Fibroblast of villous mesenchyme (primary cell): ENCODE measurements at regions not wholly inside any gene's neighbourhood (a gene's known extent, or its start where the extent isn't known, plus 50 kb on each side); places are given as distances from the start of the nearest gene placed in this dataset.

Experiments
- DNase-seq: peaks from one replicate; pipeline ENCODE4 v3.0.0-alpha.2; 2010; ENCODE audit warnings: low read depth
- H3K4me3 ChIP-seq: 2 replicates; pipeline ENCODE4 v1.5.1; 2011; ENCODE audit warnings: low read depth, mild to moderate bottlenecking, low read length
- TF ChIP-seq, protein P1 (sequence below): IDR thresholded peaks from 2 replicates; pipeline ENCODE4 v1.5.1; 2012; ENCODE audit warnings: low read depth, mild to moderate bottlenecking, low read length; ENCODE audit not compliant: insufficient read depth

DNA sequence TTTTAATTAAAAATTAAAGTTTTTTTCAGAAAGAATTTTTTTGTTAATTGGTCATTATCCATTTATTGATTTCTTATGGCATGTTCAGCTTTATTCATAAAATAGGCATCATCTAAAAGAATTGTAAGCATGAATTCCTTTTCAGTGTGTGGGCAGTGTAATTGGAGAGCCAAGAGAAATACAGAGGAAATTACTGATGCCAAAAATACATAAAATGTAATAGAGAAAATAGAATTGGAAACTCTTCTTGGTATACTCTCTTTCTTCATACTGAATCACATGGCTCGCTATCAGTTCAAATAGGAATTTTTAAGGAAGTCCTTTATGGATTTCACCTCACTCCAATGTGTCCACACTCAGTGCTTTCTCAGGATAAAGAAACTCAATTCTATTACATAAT lies 663.6 kb upstream of the NRXN1 start:
- H3K4me3 ChIP-seq, result no peak overlapping the region
- TF ChIP-seq, protein P1, sequence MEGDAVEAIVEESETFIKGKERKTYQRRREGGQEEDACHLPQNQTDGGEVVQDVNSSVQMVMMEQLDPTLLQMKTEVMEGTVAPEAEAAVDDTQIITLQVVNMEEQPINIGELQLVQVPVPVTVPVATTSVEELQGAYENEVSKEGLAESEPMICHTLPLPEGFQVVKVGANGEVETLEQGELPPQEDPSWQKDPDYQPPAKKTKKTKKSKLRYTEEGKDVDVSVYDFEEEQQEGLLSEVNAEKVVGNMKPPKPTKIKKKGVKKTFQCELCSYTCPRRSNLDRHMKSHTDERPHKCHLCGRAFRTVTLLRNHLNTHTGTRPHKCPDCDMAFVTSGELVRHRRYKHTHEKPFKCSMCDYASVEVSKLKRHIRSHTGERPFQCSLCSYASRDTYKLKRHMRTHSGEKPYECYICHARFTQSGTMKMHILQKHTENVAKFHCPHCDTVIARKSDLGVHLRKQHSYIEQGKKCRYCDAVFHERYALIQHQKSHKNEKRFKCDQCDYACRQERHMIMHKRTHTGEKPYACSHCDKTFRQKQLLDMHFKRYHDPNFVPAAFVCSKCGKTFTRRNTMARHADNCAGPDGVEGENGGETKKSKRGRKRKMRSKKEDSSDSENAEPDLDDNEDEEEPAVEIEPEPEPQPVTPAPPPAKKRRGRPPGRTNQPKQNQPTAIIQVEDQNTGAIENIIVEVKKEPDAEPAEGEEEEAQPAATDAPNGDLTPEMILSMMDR, result no peak
- DNase-seq, result no peak

DNA sequence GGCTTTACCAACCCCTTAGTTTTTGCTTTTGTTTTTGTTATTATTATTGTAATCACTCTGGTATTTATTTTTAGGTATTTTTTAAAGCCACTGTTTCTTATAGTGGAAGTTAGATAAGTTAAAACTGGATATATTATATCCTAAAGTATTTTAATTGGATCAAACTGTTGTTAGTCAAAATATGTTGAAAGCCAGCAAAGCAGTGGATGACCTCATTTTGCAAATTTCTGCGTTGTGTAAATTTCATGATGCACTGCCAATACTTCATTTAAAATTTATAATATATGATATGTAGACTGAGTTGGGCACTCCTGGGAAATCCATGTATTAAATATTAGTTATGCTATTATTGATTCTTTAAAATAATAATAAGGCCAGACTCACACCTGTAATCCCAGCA lies 661.7 kb upstream of the NRXN1 start:
- no peak for DNase-seq
- no peak overlapping the region for H3K4me3 ChIP-seq
- TF ChIP-seq, protein P1, result no peak

DNA sequence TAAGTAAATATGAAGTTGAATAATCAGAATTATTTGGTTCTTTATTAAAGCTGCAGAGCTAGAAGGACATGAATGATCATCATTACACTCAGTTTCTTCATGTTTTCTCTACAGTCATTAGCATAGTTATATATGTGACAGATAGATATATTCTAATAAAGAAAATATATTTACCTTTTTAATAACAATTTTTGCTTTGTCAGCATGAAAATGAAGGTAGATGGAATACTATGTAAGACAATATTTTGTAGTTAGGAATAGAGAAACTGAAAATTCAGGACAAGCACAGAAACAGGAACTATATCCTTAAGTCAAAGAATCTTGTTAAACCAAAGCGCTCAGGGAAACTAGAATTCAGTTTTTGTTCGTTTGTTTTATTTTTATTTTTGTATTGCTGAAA lies 649.9 kb upstream of the NRXN1 start:
- DNase-seq, result no peak
- TF ChIP-seq, protein P1, result no peak

DNA sequence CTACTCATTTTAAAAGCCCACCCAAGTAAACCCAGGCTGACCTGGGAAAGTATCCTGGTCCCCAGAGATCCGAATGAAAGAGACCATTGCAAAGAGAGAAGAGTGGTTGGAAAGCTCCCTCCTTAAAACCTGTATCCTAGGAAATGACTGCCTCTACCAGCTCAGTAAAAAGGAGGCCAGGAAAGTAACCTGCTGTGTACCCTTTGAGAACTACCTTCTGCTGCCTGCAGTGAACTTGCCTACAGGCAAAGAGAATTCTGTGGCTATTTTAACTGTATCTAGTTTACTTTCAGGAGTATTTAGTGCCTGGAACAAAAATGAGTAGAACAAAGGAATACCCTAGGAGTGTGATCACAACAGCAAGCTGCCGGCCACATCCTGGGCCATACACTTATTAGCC lies 641.7 kb upstream of the NRXN1 start:
- DNase-seq, result no peak
- H3K4me3 ChIP-seq, result no peak overlapping the region
- TF ChIP-seq, protein P1, result no peak

More for the DNA sequence above, 649.9 kb upstream of the NRXN1 start:
- no peak overlapping the region for H3K4me3 ChIP-seq

DNA sequence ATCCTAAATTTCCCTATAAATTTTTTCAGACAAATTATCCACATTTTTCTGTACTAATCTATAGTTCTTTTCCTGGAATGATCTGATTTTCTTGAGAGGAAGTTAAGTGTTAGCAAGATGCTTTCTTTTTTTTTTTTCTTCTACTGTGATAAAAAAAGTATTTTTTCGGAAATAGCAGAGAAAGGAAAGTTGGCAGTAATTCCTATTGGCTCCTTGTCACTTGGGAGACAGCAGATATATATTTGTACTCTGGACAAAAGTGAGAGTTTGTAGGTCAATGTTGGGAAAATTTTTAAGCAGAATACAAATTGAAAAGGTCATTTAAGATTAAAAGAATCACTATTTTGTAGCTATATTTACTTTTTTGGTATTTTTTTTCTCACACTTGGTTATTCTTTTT lies 635.7 kb upstream of the NRXN1 start:
- TF ChIP-seq, protein P1, result no peak
- H3K4me3 ChIP-seq, result no peak overlapping the region
- DNase-seq, result no peak

DNA sequence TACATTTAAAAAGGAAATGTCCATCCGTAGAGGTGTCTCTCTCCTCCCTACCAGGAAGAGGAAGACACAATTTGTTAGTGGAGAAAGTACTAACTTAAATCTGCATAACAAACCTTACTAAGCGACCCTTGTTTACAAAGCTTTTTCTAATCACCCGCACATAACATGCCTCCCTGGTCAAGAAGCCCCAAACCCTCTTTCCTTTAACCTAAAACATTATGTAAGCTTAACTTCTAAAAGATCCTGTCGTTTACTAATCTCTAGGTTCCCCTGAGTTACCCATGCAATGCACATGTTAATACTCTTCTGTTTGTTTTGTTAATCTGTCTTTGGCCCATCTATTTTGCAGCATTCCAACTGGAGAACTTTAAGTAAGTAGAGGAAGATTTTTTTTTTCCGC lies 630.3 kb upstream of the NRXN1 start:
- no peak for DNase-seq
- TF ChIP-seq, protein P1, result no peak
- H3K4me3 ChIP-seq, result no peak overlapping the region

DNA sequence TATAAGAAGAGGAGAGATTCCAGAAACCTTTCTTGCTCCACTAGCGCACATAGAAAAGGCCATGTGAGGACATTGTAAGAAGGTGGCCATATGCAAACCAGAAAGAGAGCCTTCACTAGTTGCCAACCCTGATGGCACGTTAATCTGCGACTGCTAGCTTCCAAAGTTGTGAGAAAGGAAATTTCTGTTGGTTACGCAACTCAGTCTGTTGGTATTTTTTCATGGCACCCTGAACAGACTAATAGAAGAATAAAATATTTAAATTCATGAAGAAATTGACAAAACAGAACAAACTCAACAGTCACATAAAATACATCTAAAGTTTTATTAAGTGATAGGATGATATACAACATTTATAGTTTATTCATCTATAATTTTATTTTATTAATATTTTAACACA lies 625.9 kb upstream of the NRXN1 start:
- H3K4me3 ChIP-seq, result no peak overlapping the region
- DNase-seq, result no peak
- TF ChIP-seq, protein P1, result no peak
